ENCODE measurements at regions not wholly inside any gene's neighbourhood (a gene's known extent, or its start where the extent isn't known, plus 50 kb on each side); places are given as distances from the start of the nearest gene placed in this dataset.

GRCh38 chr5:89302102-89302891, 419.3 kb upstream of the MEF2C start:
- TF ChIP-seq ZNF274 (IDR thresholded peaks at IDR 0.05; ENCODE audit: low read depth, low read length): no peak
- TF ChIP-seq SUZ12 (IDR thresholded peaks at IDR 0.05; ENCODE audit: extremely low read depth, insufficient read depth, insufficient read length): no peak

All from NT2/D1 (cell line).